Esophagus (tissue), 2 donors: ENCODE measurements at regions not wholly inside any gene's neighbourhood (a gene's known extent, or its start where the extent isn't known, plus 50 kb on each side); places are given as distances from the start of the nearest gene placed in this dataset.

ENCODE experiments used
- H3K27ac ChIP-seq, 2 donors: one replicate each; pipeline ENCODE4 v1.5.1; 2013; ENCODE audit warnings: low read depth in 2 of 2, mild to moderate bottlenecking in 2 of 2, inconsistent platforms in 1 of 2, low read length in 1 of 2, moderate library complexity in 1 of 2
- H3K27me3 ChIP-seq, 2 donors: one replicate each; pipeline ENCODE4 v1.6.1; 2013; ENCODE audit warnings: low read length in 2 of 2, control low read depth in 1 of 2, mild to moderate bottlenecking in 1 of 2; ENCODE audit not compliant: insufficient read depth in 2 of 2, control insufficient read depth in 1 of 2
- H3K36me3 ChIP-seq, 2 donors: one replicate each; pipeline ENCODE4 v1.6.1; 2013; ENCODE audit warnings: low read length in 1 of 2; ENCODE audit not compliant: control insufficient read depth in 2 of 2, insufficient read depth in 2 of 2
- H3K4me1 ChIP-seq, 2 donors: one replicate each; pipeline ENCODE4 v1.6.1; 2013; ENCODE audit warnings: low read length in 1 of 2; ENCODE audit not compliant: control insufficient read depth in 2 of 2, insufficient read depth in 2 of 2
- H3K4me3 ChIP-seq, 2 donors: one replicate each; pipeline ENCODE4 v1.5.1; 2013; ENCODE audit warnings: low read length in 2 of 2, mild to moderate bottlenecking in 2 of 2, low read depth in 1 of 2, moderate library complexity in 1 of 2
- H3K9me3 ChIP-seq, 2 donors: one replicate each; pipeline ENCODE4 v1.6.1; 2013; ENCODE audit warnings: mild to moderate bottlenecking in 2 of 2, low read depth in 1 of 2, low read length in 1 of 2, moderate library complexity in 1 of 2; ENCODE audit not compliant: control insufficient read depth in 2 of 2, insufficient read depth in 1 of 2
- WGBS, 2 donors: extraction: QIAGEN DNeasy Blood & Tissue Kit; methylation state at CpG; one replicate each; pipeline ENCODE4 v1.1.7; 2013; 5-methylcytosine and 5-hydroxymethylcytosine counted together
- donor health status: healthy with polysubstance abuse.
- donor health status: Bipolar disorder and iron deficiency.

- H3K4me3 ChIP-seq: no peak overlapping the region
- no peaks in the 10 kb centered on the region for H3K4me1 ChIP-seq
- no peaks in the 10 kb centered on the region for H3K27me3 ChIP-seq
- H3K36me3 ChIP-seq: no peaks in the 10 kb centered on the region
- no peak overlapping the region for H3K27ac ChIP-seq
- peaks cover 3 to 6% of the 10 kb centered on the region in 2 donors for H3K9me3 ChIP-seq
- 91 to 98% methylated on average over 1 of the region's 1 CpG for WGBS, 2 donors
Observed at GRCh38 chr15:39369768-39370167, 211.1 kb upstream of the THBS1 start.

GRCh38 chr15:39376371-39376909, 204.4 kb upstream of the THBS1 start:
- no peaks in the 10 kb centered on the region for H3K4me1 ChIP-seq
- 58 to 68% methylated on average over 1 of the region's 1 CpG for WGBS, 2 donors
- no peak overlapping the region for H3K27ac ChIP-seq
- H3K4me3 ChIP-seq: no peak overlapping the region
- H3K9me3 ChIP-seq: no peaks in the 10 kb centered on the region
- no peaks in the 10 kb centered on the region for H3K36me3 ChIP-seq
- no peaks in the 10 kb centered on the region for H3K27me3 ChIP-seq

DNA sequence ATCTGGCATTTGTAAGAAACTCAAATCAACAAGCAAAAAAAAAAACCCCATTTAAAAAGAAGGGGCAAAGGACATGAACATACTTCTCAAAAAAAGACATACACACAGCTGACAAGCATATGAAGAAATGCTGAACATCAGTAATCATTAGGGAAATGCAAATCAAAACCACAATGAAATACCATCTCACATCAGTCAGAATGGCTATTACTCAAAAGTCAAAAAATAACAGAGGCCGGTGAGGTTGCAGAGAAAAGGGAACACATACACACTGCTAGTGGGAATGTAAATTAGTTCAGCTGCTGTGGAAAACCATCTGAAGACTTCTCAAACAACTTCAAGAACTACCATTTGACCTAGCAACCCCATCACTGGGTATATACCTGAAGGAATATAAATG, 199.4 kb upstream of the THBS1 start:
- 71 to 82% methylated on average over 1 of the region's 1 CpG for WGBS, 2 donors
- H3K9me3 ChIP-seq: no peaks in the 10 kb centered on the region

GRCh38 chr15:39388118-39388517, 192.8 kb upstream of the THBS1 start:
- Histone ChIP-seq H3K36me3 (no peaks in the 10 kb centered on the region), H3K9me3 (no peaks in the 10 kb centered on the region), H3K27ac (no peak overlapping the region), H3K4me1 (no peaks in the 10 kb centered on the region), H3K27me3 (no peaks in the 10 kb centered on the region), H3K4me3 (no peak overlapping the region)
- 83 to 92% methylated on average over 2 of the region's 2 CpGs for WGBS, 2 donors

More for the DNA sequence above, 199.4 kb upstream of the THBS1 start:
- Histone ChIP-seq H3K4me1 (no peaks in the 10 kb centered on the region), H3K4me3 (no peak overlapping the region), H3K27me3 (no peaks in the 10 kb centered on the region), H3K27ac (no peak overlapping the region), H3K36me3 (no peaks in the 10 kb centered on the region)

GRCh38 chr15:39391230-39391629, 189.6 kb upstream of the THBS1 start:
- H3K9me3 ChIP-seq: no peaks in the 10 kb centered on the region
- no peaks in the 10 kb centered on the region for H3K4me1 ChIP-seq
- H3K27ac ChIP-seq: no peak overlapping the region
- H3K36me3 ChIP-seq: no peaks in the 10 kb centered on the region
- H3K27me3 ChIP-seq: no peaks in the 10 kb centered on the region
- H3K4me3 ChIP-seq: no peak overlapping the region
- WGBS, 2 donors: 56 to 70% methylated on average over 5 of the region's 5 CpGs

GRCh38 chr15:39392469-39393047, 188.3 kb upstream of the THBS1 start:
- Histone ChIP-seq H3K9me3 (no peaks in the 10 kb centered on the region), H3K4me3 (no peak overlapping the region), H3K27me3 (no peaks in the 10 kb centered on the region), H3K36me3 (no peaks in the 10 kb centered on the region), H3K4me1 (no peaks in the 10 kb centered on the region), H3K27ac (no peak overlapping the region)
- WGBS, 2 donors: 76% methylated on average over 4 of the region's 4 CpGs

DNA sequence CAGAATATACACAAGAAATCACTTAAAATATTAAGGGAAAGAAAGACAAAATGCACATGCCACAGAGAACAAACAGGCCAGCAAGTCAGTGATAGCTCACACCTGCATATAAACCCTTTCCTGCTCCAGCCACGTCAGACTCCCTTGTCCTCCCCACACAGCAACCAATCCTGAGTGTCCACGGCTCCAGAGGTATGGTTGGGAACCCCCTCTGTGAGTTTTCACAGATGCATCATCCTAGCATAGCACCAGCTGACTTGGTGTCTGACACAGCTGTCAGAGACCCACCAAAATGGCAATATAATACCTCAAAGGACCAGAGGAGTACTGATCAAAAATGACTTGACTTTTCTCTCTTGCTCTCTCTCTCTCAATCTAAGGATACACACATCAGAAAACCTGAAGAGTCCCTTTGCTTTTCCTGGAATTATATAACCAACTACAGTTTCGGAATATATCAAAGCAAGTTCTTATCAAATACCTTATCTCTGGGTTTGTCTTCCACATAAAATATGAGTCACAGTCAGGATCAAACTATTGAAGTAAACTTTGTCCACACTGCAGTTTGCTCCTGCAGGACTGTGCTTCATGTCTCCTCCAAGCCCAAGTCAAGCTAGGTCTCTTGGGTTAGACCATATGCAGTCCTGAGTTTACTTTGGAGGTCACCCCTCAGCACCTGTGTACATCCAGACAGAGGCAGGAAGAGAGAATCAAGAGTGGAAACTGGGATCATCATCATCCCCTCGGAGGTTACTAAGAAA, 187.1 kb upstream of the THBS1 start:
- H3K27ac ChIP-seq: no peak overlapping the region

DNA sequence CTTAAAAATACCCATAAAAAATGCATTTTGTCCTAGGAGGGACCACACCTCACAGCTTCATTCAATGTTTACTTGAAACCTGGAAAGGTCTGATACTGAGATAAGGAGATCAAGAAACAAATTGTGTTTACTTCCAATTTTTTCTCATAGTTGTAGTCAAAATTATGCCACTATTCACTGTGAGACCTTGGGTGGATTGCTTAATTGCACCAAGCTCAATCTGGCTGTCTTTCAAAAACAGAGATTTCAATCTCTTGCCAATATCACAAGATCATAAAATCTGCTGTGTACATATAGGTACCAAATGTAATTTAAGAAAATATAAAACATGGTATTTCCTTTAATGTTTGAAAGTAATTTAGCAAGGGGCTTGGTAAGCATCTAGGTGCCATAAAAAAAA, 186.4 kb upstream of the THBS1 start:
- H3K36me3 ChIP-seq: no peaks in the 10 kb centered on the region
- no peak overlapping the region for H3K27ac ChIP-seq
- H3K27me3 ChIP-seq: no peaks in the 10 kb centered on the region
- no peaks in the 10 kb centered on the region for H3K9me3 ChIP-seq
- no peaks in the 10 kb centered on the region for H3K4me1 ChIP-seq
- H3K4me3 ChIP-seq: no peak overlapping the region

More for the DNA sequence above, 187.1 kb upstream of the THBS1 start:
- H3K27me3 ChIP-seq: no peaks in the 10 kb centered on the region
- no peaks in the 10 kb centered on the region for H3K4me1 ChIP-seq
- H3K36me3 ChIP-seq: no peaks in the 10 kb centered on the region
- no peaks in the 10 kb centered on the region for H3K9me3 ChIP-seq
- H3K4me3 ChIP-seq: no peak overlapping the region
- WGBS, 2 donors: 61 to 77% methylated on average over 4 of the region's 4 CpGs

GRCh38 chr15:39396979-39397615, 183.8 kb upstream of the THBS1 start:
- Histone ChIP-seq H3K4me3 (no peak overlapping the region), H3K36me3 (no peaks in the 10 kb centered on the region), H3K27ac (no peak overlapping the region), H3K27me3 (no peaks in the 10 kb centered on the region), H3K4me1 (no peaks in the 10 kb centered on the region), H3K9me3 (no peaks in the 10 kb centered on the region)
- WGBS, 2 donors: 83 to 91% methylated on average over 8 of the region's 8 CpGs
